CD4-positive, alpha-beta T cell treated with Interleukin-4 for 4 hours (primary cell): ENCODE measurements at regions not wholly inside any gene's neighbourhood (a gene's known extent, or its start where the extent isn't known, plus 50 kb on each side); places are given as distances from the start of the nearest gene placed in this dataset.
"Not testable (repeated sequence)": the region's sequence is repeated elsewhere in the genome, so short reads cannot be mapped to it uniquely, and the experiment has no call there.

Experiments
- DNase-seq: peaks from one replicate; pipeline ENCODE4 v3.0.0-alpha.2; 2020

DNA sequence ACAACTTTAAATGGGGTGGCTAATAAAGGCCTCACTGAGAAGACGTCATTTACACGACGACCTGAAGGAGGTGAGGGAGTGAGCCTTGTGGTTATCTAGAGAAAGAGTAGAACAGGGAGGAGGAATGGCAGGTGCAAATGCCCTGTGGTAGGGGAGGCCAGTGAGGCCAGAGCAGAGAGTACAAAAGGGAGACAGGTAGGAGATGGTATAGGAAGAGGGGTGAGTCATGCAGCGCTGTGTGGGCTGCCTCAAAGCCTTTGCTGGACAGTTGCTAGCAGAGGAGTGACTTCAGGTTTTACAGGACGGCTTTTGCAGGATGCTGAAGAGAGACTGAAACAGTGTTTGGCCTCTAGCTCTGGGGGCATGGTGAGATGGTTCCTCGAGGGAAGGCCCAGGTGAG, 116.0 kb downstream of the IER5 start:
- no peak for DNase-seq

DNA sequence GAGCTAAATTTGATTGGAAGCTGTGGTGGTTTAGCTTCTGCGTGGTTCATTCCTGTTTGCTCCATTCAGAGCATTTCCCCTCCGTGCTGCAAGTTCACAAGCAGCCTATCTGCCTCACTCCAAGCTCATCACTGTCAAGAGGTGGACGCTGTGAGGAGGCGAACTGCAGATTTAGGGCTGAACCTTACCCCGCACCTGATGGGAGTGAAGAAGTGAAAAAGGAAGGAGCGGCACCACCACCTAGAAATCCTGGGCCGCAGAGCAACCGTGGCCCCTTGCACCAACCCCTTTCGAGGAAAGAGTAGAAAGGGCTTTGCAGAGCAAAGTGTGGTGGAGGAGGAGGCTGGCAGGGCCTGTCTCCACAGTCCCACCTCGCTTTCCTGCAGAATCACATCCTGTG, 117.4 kb downstream of the IER5 start:
- DNase-seq: no peak

DNA sequence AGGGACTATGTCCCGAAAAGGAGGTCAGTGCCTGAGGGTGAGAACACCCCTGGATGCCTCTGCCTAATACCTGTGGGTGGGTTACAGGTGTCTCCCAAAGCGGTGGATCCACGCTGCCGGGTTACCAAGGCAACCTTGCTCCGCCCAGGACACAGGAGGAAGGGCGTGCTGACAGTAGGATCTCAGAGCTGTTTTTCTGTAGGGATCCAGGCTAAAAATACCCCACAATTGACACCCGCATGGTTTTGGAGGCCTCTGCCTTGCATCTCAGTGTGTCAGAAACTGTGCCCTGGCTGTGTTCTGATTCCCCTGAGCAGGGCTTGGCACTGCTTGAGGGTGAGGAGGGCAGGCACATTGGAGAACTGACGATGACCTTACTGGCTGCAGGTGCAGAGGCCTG, 118.0 kb downstream of the IER5 start:
- DNase-seq: no peak

DNA sequence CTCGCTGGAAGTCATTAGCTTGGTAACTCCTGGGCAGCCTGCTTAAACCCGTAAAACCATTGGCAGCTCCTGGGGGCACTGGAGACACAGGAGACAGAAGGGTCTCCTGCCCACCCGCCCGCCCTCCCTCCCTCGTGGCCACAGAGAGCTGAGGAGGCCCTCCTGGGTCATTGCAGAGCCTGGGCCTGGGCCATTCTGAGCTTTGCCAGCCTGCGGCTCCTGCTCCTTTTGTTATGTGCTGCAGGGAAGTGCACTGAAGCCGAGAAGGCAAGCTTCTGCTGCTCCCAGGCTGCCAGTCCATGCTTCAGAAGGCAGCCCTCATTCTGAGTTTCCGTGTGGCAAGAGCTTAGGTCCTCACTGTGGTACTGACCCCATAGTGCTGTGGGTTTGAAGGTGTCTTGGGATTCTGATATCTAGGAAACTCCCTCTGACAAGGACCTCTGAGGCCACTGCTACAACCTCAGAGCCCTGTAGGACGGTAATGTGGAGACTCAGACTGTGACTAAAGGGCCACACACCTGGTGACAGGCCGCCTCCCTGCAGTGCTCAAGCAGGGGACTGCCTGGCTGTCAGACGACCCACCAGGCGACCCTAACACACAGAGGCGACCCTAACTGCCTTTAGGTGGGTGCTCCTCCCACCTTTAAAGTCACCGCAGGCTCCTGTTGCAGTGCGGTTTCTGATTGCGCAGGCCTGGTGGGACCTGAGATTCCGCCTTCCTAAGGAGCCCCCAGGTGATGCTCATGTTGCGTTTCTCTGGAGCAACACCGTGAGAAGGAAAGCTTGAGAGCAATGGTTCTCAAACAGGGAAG, 118.7 kb downstream of the IER5 start:
- DNase-seq: no peak

DNA sequence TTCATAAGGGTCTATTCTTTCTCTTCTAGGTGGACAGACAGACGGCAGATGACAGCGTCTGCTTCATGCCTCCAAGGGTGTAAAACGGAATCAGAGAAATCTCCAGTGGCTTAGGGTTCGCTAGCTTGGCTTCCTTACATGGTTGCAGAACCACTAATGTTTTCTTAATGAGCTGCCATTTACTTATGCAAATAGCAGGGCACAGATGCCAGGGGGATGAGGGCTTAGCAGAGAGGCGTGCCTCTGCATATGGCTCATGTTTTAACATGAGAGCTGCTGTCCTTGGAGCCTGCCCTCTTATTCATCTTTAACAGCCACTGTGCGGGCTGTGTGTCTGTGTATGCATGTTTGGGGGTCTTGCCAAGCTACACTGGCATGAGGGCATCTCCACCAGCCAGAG, 119.6 kb downstream of the IER5 start:
- no peak for DNase-seq

DNA sequence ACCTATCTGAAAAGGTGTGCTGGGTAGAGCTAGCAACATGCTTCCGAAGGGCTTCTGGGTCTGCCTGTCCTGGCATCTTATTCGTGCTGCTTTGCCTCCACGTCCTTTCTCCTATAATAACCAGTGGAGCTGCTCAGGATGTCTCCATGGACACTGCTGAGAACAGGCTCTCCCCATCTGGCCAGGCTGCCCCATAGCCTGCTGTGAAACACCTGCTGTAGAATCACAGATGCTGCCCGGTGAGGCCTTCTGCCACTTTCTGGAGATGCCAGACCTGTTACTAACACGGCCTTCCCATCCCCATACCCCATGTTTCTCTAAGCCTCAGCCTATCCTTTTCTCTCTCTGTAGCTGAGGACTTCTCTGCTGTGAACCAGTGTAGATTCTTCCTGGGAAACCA, 120.5 kb downstream of the IER5 start:
- no peak for DNase-seq

DNA sequence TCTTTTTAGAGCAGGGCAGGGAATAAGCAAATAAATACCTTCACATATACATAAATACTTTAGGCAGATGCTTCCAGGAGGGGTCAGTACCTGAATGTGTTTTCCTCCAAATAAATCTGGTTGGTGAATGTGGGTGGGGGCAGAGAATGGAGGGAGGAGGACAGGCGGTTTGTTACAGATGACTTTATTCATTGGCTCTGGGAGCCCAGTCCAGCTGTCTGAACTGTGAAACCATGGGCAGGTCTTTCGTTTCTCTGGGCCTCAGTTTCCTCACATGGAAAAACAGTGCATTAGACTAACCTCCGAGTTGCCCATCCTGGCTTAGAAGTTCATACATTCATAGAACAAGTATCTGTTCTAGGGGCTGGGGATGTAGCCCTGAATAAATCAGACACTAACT, 124.6 kb downstream of the IER5 start:
- DNase-seq: no peak

DNA sequence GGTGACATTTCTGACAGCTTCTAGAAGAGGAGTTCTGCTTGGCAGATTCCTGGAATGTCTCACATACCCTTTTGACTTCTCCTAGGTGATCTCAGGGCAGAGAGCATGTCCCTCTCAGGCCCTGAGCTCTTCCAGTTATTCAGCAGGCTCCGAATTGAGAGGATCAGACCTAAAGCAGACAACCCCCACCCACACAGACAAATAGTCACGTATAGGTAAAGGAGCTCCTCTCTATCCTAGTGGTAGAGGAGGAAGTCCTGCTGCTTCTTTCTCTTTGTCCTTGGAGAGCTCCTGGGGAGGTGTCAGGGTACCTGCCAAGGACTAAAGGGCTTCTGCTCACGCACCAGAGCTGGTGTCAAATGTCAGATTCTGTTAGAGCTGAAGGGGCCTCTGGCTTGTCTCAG, 128.1 kb downstream of the IER5 start:
- no peak for DNase-seq

DNA sequence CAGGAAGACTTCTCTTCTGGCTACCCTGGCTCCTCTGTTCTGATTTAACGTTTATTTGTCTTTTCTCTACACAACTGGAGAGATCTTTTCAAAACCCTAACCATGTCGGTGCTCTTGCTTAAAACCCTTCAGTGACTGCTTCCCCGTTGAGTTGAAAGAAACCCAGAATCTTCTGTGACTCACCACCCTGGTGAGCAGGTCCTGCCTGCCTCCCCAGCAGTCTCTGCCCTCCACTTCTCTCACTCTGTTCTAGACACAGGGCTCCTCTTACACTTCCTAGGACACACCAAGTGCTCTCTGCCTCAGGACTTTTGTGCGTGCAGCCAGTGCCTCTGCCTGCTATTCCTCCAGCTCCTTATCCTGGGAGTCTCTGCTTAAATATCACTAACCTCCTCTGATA, 131.4 kb downstream of the IER5 start:
- no peak for DNase-seq

DNA sequence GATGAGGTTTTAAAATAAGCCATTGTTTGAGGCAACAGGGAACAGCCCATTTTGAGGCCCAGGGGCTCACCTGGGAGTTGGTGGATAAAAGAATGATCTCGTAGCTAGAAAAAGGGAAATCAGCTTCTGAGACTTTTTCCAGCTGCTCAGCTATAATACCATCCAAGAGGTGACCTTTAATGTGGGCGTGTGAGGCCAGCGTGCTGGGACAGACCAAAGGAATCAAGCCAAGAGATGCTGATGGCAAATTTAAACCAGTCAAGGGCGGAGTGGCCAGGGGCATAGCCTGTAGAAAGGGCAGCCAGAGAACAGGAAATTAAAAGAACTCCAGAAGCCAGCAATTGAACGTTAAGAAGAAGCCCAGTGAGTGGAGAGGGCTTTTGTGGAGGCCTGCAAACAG, 132.6 kb downstream of the IER5 start:
- DNase-seq: no peak

DNA sequence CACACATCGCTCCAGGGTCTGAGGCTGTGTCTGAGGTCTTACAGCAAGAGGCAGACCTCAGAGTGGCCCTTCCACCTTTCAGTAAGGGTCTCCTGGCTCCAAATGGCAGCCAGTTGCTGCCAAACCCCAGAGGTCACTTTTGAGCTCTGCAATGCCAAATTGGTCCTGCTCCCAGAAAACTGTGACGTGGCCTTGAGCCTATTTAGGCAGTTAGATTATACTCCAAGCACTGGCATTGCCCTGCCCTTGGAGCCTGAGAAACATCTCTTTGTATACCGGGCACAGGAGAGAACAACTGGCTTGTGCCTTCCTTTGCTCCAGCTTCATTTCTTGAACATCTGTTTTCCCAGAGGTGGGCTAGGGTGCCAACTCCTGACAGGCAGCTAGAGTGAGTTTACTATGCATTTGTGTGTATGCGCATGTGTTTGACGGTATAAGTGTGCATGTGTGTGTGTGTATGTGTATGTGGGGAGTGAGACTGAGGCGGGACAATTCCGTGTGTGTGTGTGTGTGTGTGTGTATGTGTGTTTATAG, 134.5 kb downstream of the IER5 start:
- no peak for DNase-seq

DNA sequence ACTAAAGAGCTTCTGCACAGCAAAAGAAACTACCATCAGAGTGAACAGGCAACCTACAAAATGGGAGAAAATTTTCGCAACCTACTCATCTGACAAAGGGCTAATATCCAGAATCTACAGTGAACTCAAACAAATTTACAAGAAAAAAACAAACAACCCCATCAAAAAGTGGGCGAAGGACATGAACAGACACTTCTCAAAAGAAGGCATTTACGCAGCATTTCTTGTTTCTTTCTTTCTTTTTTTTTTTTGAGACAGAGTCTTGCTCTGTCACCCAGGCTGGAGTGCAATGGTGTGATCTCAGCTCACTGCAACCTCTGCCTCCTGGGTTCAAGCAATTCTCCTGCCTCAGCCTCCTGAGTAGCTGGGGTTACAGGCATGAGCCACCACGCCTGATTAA, 138.2 kb downstream of the IER5 start:
- DNase-seq: not testable (repeated sequence)

DNA sequence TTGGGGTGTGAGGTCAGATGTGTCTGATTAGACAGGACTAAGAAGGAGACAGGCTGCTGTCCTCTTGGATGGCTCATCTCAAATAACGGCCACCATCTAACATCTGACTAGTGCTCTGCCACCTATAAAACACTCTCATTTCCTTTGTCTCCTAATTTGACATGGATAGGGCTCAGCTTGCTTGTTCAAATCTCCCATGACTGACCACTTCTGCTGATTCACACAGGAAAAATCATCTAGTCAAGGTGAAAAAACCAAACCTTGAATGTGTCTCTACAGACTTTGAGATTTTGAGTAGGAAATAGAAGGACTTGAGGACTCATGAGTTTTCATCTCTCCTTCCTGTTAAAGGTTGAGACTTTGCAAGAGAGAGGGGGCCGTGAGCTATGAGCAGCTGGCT, 150.6 kb downstream of the IER5 start:
- DNase-seq: no peak

DNA sequence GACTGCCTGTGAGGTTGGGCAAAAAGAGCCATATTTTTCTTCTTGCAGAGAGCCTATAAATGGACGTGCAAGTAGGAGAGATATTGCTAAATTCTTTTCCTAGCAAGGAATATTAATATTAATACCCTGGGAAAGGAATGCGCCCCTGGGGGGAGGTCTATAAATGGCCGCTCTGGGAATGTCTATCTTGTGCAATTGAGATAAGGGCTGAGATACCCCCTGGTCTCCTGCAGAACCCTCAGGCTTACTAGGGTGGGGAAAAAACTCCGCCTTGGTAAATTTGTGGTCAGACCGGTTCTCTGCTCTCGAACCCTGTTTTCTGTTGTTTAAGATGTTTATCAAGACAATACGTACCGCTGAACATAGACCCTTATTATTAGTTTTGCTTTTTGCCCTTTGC, 157.8 kb downstream of the IER5 start:
- not testable (repeated sequence) for DNase-seq

DNA sequence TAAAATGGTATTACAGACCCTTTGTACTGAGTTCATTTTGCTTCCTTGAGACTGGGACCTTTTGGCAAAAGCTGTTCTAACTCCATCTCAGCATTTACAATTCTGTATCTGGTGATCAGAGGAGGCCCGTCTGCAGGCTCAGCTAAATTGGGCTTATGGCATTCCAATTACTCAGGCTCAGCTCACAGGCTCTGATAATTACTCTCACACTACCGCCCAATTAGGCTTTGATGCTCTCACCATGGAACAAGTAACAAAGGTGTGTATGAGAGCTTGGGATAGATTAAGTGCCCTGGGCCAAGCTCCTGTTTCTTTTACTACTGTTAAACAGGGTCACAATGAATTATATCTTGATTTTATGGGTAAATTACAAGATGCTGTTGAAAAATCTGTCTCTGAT, 159.9 kb downstream of the IER5 start:
- DNase-seq: not testable (repeated sequence)

DNA sequence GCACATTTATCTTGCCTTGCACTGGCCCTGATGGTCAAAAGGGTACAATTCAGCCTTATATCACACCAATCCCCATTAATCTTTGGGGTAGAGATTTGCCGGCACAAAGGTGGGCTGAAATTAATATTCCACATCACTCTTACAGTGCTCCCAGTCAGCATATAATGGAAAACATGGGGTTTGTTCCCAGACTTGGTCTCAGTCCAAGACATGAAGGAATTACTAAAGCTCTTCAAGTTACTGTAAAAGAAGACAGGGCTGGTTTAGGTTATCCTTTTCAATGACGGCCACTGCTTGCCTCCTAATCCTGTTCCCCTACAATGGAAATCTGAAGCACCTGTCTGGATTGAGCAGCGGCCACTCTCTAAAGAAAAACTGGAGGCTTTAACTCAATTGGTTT, 160.7 kb downstream of the IER5 start:
- no peak for DNase-seq

DNA sequence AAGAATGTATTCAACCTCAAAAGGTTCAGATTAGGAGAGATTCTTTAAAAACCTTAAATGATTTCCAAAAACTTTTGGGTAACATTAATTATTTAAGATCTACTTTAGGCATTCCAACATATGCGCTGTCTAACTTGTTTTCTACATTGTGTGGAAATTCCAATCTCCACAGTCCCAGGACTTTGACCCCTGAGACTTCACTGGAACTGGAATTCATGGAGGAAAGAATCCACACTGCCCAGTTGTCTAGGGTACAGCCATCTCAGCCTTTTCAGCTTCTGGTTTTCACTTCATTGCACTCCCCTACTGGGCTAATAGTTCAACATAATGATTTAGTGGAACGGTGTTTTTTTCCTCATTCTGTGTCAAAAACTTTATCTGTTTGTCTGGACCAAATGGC, 161.5 kb downstream of the IER5 start:
- DNase-seq: no peak

DNA sequence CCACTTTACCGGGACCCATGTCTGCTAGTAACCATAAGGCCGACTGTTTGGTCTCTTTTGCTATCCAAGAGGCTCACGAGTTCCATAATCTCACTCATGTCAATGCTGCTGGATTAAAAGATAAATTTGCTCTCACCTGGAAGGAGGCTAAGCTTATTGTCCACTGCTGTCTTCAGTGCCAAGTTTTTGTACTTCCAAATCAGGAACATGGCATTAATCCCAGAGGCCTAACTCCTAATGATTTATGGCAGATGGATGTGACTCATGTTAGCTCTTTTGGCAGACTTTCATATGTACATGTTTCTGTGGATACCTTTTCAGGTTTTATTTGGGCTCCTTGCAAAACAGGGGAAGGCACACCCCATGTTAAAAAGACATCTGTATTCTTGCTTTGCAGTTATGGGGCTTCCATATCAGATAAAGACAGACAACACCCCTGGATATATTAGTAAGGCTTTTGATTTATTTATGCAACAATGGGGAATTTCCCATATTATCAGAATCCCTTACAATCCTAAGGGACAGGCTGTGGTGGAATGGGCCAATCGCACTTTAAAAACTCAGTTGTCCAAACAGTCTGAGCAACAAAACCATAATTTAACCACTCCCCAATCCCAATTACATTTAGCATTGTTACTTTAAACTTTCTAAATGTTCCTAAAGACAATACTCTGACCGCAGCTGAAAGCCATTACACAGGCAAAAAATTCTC, 162.7 kb downstream of the IER5 start:
- DNase-seq: no peak

DNA sequence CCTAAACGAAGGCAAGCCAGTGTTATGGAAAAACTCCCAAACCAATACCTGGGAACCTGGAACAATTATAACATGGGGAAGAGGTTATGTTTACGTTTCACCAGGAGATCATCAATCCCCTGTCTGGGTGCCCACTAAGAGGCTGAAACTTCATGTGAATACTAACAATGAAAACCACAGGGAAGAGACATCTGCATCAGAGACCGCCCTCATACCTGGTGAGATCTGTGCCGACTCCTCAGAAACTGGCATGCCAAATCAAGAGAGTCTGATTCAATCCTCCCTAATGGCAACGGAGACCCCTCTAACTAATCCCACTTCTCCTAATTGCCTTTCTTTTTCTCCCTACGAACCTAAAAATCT, 163.2 kb downstream of the IER5 start:
- DNase-seq: no peak

DNA sequence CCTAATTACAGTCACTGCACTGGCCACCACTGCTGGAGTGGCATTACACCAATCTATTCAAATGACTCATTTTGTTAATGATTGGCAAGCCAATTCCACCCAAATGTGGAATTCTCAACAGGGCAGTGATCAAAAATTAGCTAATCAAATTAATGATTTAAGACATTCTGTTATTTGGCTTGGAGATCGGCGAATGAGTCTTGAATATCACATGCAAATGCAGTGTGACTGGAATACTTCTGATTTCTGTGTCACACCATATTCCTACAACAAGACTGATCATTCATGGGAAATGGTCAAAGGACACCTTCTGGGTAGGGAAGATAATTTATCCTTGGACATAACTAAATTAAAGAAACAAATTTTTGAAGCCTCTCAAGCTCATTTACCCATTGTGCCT, 165.1 kb downstream of the IER5 start:
- DNase-seq: not testable (repeated sequence)

DNA sequence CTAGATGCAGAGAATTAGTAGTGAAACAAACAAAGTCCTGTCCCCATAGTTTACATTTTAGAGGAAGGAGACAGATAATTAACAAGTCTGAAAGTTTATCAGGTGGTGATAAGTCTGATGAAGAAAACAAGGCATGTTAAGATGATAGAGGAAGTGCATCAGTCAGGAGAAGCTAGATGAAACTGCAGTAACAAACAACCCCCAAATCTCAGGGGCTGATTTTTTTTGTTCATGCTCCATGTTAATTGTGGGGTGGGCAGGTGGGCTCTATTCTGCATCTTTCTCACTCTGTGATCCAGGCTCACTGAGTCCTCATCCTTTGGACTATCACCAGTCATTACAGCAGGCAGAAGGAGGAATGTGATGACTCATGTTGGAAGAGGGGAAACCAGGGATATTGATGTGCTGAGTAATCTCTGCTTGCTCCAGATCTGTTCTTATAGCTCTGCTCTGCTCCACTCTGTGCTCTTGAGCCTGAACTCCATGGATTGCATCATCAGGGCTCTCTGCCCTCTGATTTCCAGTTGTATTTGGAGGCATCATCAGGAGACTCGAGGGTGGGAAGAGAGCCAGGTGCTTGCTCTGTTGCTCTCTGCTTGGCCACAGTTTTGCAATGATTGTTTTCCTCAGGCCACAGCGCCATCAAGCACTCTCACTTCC, 166.9 kb downstream of the IER5 start:
- DNase-seq: no peak

DNA sequence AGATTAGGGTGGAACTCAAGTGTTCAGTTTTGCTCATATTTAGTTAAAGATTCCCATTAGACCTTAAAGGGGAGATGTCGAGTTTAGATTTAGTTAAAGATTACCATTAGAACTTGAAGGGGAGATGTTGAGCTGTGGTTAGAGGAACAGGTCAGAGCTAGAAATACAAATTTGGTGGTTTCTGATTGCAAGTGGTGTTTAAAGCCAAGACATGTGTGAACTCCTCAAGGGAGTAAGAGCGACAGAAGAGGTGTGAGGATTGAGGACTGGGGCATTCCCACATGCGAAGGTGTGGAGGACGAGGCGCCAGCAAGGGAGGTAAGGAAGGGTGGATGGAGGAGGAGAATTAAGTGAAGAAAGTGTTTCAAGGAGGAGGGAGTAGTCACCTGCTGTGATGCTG, 168.6 kb downstream of the IER5 start:
- no peak for DNase-seq

DNA sequence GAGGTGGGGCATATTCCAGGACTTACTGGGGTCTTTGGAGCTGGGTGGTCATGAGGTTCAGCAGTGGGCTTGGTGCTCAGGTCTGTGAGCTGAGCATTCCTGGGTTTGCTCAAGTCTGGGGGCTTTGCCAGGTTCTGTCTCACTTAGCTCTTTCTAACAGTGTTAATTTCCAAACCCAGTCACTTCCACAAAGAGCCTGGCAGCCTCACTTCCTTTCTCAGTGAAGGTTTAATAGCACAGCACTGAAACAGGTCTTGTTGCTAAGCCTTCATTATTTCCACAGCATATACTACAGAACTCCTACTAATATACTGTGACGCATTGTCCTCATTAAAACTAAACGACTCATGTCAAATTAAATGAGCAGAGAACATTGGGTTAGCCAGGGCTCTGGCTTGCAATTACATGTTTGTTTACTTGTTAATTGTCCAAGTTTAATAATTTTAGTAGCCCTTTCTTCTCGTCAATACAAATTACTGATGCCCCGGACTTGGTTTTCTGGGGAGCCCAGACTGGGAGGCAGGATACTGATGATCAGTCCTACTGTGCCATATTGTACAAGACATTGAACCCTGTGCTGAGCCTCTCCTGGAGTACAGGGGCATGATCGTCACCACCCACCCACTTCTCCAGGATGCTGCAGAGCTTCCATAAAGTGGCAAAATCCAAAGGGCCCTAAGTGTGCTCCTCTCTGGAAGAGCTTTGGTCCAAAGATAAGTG, 170.7 kb downstream of the IER5 start:
- DNase-seq: no peak
